ENCODE measurements at regions not wholly inside any gene's neighbourhood (a gene's known extent, or its start where the extent isn't known, plus 50 kb on each side); places are given as distances from the start of the nearest gene placed in this dataset.
"Not testable (repeated sequence)": the region's sequence is repeated elsewhere in the genome, so short reads cannot be mapped to it uniquely, and the experiment has no call there.

DNA sequence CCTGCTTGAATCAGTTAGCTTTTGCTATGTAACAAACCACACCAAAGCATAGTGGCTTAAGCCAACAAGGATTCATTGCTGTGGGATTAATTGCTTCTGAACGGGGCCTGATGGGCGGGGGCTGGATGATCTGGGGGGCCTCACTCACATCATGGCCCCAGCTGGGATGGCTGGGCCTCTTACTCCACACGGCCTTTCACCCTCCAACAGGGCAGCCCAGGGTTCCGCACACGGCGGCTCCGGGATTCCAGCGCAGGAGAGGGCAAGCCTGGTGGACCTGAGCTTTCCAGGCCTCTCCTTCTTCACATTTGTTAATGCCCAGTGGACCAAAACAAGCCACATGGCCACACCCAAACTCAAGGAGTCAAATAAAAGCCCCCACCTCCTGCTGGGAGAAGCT is 86.3 kb upstream of the PHLPP1 start:
- no peak for DNase-seq

DNA sequence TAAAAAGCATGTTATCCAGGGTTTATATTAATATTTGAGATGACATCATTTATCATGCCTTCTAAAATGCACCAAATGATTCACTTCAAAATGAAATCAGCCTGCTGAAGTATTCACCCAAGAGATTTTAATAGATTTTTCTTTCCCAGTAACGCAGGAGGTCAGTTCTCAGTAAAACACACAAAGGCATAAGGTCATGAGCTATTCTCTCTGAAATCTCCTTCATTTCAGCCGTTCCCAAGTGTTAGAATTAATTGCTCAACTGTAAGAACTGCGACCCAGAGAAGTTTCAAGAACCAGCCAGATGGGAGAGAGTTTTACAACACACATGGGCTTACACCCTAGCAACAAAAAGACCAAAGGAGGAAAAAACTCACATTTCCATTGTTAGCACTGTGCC is 84.2 kb upstream of the PHLPP1 start:
- DNase-seq, result no peak

DNA sequence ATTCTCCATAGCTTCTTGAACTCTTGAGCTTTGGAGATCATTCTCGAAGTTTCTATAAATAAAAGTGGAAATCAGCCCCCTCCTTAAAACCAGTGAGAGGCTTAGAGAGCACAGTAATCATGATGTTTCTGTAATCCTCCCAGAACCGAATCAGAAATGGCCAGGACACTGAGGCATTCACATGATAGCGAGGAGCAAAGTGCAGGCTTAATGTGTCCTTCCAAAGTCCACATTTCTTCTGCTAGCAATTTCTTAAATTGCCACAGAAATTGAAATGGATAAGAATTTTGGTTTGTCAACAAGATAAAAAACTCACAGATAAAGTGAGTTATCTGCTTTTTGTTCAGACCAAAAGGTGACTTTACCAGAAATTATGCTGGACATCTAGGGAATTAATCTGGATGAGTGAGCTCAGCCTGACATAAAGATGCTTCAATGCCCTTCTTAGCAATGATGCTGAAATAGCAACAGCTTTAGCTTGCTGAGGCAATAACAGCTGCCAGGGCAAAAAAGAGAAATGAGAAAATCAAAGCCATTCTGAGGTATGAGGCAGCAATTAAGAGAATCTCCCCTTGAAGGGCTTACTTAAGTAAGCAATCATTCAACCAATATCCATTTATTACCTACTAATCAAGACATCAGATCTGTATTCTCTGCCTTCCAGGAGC is 82.4 kb upstream of the PHLPP1 start:
- no peak for DNase-seq

DNA sequence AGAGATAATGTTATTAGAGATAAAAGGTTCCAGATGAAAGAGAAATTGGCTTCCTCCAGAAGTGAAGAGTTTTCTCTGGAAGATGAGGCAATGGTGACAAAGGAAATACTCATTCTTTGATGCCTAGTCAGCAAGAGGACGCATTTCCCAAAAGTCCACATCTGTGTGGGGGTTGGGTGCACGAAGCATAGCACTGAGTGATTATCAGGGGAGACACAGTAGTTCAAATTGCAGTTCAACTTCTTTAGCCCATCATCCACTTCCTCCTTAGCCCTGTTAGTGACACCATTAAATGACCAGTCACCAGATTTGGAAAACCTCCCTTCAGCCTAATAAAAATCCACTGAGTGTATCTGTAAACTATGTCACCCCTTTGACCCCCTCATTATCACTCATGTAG is 80.9 kb upstream of the PHLPP1 start:
- no peak for DNase-seq

DNA sequence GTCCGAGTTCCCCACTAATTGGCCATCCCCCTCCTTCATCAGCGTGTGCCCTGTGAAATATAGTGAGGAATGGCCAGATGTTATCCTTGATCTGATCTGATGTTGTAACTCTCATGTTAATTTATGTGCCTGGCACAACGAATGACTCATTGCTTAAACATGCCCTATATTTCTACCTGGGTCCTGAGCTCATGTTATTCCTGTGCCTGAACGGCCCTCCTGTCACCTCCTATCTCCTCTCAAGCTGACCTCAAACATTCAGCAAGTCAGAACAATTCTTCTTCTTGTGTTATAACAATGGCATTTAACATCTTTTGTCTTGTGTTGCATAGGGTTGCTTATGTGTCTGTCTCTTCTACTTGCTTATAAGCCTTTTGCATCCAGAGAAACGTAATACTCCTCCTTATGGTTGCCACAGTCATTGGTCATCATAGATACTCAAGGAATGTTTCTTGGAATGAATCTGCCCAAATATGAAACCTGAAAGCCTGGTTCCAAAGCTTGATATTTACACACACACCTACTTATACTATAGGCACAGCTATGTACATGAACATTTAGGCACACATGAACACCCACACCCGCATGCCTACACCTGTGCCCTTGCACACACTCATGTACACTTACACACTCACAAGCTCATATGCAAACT is 80.2 kb upstream of the PHLPP1 start:
- no peak for DNase-seq

DNA sequence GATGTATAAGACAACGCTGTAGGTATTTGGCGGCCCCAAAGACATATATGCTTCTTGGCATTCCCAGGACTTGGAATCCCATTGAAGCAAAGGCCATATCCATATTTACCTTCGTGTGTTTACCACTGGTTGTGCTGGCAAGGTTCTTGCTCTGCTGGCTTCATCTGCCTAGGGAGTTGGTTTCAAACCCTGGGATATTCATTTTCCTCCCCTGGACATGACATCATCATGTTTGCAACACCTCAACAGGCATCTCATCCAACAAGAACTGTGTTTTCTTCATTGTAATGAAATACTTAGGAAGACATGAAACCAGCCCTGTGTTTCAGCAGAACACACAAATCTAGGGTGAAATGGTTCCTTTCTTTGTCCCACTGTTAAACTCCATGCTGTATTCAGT is 77.9 kb upstream of the PHLPP1 start:
- DNase-seq, result no peak

DNA sequence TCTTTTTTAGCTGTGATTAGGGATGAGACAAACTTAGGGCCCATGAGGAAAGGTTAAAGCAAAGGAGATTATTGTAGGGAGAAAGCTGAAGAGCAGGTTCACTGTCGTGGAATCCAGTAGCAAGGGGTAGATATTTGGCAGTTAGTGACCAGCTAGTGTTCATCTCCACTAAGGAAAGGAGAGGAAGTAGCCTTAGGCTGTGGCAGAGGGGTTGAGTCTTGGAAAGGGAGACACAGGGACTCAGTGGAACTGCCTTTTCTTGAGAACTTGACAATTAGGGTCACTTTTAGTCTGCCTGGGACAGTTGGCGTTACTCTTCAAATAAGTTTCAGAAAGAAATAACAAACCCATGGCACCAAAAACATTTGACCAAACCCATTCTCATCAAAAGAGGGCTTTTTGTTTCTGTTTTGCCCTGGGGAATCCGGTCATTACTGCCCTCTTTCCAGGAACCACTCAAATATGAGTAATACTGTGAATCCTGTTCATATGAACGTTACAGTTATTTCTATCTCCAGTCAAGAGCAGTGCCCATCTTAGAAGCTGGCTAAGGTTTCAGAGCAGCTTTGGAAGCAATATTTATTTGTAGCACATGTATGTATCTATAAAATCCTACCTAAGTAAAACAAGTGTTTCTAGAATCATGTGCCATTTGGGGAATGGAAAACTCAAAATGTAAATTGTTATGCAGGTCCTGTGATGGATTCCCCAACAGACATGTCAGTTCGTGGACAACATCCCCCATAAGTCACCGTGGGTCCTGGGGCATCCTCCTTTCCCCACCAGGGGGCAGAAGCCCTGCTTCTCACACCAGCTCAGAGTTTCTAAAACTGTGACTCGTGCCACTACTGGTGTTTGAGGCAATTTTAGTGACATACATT is 77.3 kb upstream of the PHLPP1 start:
- DNase-seq, result peak; percentile 54

DNA sequence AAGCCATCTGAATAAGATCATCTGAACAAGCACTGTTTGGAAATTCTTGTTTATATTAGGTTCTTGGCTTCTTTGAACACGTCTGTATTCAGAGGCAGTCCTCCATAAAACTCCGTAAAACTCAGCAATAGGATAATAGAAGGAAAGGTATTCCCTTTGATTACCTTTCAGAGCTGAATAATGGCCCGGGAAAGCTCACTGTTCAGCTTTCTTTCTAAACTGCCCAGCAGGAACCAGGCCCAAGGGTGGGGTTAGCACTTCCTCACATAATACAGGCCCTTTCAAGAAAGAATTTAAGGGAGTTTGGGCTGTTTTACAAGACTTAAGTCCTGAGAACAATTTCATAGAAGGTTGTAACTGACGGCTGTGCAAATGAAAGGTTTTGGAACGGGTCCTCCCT is 72.2 kb upstream of the PHLPP1 start:
- DNase-seq, result no peak

DNA sequence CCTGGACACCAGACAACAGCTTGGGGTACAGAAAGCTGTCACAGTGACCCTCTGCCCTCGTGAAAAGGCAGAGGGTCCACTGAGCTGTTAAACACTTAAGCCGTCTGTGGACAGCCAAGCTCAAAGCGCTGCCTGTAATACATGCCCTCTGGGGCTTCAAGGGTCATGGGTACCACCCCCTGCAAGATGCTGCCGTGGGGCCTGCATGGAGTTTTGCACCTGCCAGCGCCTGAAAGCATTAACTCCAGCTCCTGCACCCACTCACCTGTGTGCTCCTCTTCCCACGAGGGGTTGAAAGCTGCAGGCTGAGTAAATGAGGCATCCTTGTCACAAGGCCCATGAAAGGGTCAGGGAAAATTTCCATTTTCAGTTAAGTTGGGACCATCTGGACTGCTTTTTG is 70.6 kb upstream of the PHLPP1 start:
- DNase-seq, result no peak

DNA sequence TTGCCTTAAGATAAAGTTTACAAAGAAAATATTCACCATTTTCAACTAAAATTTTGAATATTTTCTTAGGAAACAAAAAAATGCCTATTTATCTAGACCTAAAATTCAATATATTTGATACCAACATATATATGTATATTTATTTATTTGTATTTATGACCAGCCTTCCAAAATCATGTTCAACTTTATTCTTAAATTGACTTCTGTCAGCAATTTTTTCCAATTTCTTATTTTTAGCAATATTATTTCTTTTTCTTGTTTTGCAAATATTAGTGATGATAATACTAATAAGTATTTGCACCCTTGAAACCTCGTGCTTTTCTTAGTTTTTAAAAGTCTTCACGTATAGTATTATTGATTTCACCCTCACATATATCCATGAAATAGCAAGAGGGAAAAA is 68.2 kb upstream of the PHLPP1 start:
- no peak for DNase-seq

DNA sequence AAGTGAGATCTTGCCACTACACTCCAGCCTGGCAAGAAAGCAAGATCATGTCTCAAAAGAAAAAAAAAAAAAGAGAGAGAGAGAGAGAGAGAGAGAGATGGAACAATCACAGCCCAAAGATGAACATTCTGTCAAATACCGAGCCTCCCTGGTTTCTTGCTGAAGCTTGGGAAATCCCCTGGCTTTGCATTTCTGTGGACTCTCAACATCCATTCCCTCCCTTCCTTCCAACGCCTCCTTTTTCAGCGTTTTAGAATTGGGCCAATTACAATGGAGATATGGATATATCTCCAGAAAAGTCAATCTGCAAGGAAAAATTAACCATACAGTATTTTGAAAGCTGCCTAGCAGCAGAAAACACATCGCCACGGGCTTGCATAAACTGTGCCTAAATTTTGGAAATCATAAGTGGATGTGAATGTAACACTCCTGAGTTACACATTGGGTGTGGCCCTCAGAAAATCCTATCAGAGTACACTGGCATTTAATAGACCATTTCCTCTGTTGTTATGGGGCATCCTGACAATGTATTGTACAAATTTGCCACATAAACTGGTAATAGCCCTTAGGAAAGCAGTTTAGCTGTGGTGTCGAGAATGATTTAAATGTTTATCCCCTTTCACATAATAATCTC is 67.2 kb upstream of the PHLPP1 start:
- DNase-seq, result no peak

DNA sequence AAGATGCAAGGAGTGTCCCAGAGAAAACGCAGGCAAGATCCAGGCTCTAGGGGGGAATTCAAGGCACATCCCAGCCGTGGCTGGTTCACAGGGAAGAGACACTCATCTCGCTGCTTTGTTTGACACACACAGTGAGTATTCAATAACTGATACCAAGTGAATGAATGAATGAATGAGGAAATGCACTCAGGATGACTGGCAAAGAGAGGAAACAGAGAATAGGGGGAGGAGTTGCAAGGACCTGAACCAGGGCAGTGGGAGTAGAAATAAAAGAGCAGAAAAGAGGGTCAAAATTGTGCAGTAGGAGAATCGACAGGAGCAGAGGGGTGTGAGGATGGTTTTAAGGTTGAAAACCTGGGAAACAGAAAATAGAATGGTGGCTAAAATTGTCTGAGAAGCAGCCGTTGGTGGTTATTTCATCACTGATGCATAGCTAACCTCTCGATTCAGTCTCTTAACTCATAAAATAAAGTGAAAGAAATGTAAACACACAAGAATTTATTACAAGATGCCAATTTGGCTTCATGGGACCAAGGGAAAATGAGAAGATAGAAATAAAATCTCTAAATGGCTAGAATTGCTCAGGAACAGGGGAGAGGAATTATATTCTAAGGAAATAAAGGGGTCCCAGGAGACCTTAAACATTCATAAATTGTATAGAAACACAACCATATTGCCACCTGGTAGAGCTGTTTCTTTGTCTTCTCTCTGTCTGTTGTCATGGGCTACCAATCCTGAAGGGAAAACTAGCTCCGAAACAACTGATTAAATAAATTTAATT is 63.9 kb upstream of the PHLPP1 start:
- no peak for DNase-seq

DNA sequence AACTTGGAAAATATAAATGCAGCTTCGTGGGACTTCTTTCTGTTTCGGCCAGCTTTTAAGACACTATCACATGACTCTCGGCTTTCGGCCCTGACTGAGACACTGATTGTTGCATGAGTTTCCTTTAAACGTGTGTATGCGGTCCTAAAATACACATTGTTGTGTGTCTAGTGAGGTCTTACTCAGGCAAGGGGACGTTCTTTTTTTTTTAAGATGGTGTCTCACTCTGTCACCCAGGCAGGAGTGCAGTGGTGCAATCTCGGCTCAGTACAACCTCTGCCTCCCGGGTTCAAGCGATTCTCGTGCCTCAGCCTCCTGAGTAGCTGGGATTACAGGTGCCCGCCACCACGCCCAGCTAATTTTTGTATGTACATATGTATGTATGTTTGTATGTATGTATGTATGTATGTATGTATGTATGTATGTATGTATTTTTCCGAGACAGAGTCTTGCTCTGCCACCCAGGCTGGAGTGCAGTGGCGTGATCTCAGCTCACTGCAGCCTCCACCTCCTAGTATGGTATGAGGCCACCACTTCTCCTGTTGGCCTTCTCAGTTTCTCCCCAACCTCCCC is 63.2 kb upstream of the PHLPP1 start:
- DNase-seq, result not testable (repeated sequence)

DNA sequence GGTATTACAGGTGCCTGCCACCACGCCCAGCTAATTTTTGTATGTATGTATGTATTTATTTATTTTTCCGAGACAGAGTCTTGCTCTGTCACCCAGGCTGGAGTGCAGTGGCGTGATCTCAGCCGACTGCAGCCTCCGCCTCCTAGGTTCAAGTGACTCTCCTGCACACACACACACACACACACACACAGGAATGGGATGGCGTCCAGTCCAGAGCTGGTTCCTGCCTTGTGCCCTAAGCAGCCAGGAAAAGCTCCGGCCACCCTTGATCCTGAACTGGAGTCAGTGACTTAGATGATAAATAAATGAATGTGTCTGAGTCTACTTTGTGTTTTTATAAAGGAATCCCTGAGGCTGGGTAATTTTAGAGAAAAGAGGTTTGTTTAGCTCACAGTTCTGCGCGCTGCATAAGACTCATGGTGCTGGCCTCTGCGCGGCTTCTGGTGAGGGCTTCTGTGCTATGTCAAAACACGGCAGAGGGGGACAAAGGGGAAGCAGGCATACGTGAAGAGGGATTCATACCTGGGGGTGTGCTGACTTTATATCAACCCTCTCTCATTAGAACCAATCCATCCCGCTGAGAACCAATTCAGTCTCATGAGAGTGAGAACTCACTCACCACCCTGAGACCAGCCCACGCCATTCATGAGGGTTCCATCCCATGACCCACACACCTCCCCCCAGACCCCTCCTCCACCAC is 59.7 kb upstream of the PHLPP1 start:
- no peak for DNase-seq

DNA sequence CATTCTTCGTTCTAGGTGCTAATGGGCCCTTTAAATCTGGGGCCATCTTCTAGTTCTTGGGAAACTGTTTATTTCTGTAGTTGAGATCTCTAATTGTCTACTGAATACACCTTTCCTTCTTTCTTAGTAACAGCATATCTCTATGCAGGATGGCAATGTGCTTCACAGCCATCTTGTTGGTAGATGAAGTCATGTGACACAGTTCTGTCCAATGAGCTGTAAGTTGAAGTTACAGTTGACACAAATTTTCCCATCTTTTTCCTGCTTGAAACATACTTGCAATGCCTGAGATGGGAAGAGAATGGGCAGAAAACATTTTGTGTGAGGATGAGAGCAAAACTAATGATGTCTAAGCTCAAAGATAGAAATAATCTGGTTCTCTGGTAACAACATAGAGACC is 57.3 kb upstream of the PHLPP1 start:
- DNase-seq, result no peak

DNA sequence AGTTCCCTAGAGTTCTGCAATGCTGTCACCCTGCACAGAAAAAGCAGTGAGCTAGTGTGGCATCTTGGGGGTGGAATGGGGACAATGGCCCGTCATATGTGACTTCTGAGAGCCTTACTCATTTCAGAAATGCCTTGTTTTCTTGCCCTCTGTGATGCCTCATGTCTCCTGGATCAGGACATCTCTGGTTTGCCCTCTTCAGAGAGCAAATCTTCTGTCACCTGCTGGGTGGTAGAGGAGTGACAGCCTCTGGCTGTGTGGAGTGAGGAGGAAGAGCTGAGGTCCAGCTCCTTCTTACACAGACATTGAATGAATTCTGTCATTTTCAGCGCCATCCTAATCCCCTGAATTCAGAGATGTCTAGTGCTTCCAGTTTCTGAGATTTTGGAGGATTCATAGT is 55.6 kb upstream of the PHLPP1 start:
- DNase-seq, result no peak

DNA sequence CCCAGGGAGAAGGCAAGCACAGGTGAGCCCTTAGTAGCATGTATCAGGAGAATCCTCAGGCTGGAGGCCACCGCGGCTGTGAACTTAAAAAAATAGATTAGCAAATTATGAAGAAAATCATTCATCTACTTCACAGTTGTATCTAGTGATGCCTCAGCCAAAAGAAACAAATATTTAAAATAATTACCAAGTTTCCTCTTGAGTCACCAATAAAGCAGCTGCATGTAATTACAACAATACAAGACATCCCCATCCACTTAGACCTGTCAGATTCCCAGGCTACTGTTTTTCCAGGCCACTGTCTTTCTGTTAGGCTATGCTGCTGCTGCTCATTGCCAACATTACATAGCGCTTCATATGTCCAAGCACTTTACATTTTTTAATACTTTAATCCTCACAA is 54.6 kb upstream of the PHLPP1 start:
- DNase-seq, result no peak

DNA sequence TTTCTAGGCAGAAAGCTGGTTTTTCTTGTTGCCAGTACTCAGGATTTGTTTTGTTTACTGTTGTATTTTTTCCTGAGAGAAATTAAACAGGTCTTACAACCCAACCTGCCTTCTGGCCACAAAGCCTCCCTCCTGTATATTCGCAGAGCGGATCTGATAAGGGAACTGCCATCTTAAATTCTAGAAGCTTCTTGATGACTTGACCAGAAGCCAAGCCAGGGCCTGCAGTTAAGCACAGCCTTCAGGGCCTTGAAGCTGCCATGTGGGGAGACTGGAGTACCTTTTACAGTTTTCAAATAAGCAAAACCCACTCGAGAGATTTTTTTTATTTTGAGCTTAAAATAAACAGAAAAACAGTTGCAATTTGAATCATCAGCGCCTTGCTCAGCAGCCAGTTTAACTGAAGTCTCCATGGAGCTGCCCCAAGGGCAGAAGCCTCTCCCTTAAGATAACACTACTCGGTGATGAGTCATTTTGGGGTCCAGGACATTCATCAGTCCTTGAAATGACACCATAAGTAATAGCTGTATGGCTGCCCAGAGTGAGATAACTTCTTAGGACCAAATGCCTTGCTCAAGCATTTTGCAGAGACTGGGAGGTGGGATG is 51.5 kb upstream of the PHLPP1 start:
- no peak for DNase-seq

DNA sequence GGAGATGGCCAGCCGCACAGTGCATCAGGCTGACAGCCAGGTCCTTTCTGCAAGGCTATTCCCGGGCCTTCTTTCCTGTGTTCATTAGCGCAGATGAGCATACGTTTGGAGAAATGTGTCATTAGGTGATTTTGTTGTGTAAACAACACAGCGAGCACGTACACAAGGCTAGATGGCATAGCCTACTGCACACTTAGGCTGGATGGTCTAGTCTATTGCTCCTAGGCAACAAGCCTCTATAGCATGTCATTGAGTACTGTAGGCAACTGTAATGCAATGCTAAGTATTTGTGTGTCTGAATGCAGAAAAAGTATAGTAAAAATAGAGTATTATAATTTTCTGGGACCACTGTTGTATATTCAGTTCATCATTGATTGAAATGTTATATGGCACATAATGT is 50.9 kb upstream of the PHLPP1 start:
- no peak for DNase-seq

DNA sequence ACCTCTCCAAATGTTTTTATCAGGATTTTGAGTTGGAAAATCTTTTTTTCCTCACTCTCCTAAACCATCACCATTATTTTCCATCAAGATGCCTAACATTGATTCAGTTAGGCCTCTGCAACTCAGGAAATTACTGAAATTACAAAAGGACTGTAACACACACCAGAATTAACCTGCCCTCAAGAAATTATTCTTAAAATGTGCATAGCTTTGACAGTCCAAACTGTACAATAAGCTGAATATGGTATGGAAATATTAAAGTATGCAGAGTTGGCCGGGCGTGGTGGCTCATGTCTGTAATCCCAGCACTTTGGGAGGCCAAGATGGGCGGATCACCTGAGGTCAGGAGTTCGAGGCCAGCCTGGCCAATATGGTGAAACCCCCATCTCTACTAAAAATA is 50.2 kb upstream of the PHLPP1 start:
- DNase-seq, result no peak

All from RPMI8226 (cell line).